GM20000 (cell line): ENCODE measurements at regions not wholly inside any gene's neighbourhood (a gene's known extent, or its start where the extent isn't known, plus 50 kb on each side); places are given as distances from the start of the nearest gene placed in this dataset.

Source experiments
- DNase-seq: peaks from one replicate; pipeline ENCODE4 v3.0.0; 2012; ENCODE audit warnings: low spot score
- CTCF ChIP-seq: IDR thresholded peaks from 2 replicates; pipeline ENCODE4 v1.5.1; 2012; ENCODE audit warnings: mild to moderate bottlenecking, control low read depth; ENCODE audit errors: extremely low read depth, missing control alignments

GRCh38 chr2:9693646-9694045, 62.8 kb upstream of the YWHAQ start:
- no peak for DNase-seq
- no peak for TF ChIP-seq CTCF

- TF ChIP-seq CTCF: no peak
- DNase-seq: no peak
These were observed 64.0 kb upstream of the YWHAQ start for GRCh38 chr2:9694661-9695234.

- no peak for DNase-seq
- no peak for TF ChIP-seq CTCF
These were observed 65.1 kb upstream of the YWHAQ start for GRCh38 chr2:9695941-9696340.

- TF ChIP-seq CTCF: no peak
- no peak for DNase-seq
These were observed 65.9 kb upstream of the YWHAQ start for GRCh38 chr2:9696731-9697130.

GRCh38 chr2:9697909-9698308, 67.1 kb upstream of the YWHAQ start:
- TF ChIP-seq CTCF: no peak
- DNase-seq: no peak

GRCh38 chr2:9699139-9700108, 68.6 kb upstream of the YWHAQ start:
- no peak for DNase-seq

More at GRCh38 chr2:9699139-9700108, 68.6 kb upstream of the YWHAQ start:
- no peak for TF ChIP-seq CTCF
